ENCODE measurements at regions not wholly inside any gene's neighbourhood (a gene's known extent, or its start where the extent isn't known, plus 50 kb on each side); places are given as distances from the start of the nearest gene placed in this dataset.
"Not testable (repeated sequence)": the region's sequence is repeated elsewhere in the genome, so short reads cannot be mapped to it uniquely, and the experiment has no call there.

DNA sequence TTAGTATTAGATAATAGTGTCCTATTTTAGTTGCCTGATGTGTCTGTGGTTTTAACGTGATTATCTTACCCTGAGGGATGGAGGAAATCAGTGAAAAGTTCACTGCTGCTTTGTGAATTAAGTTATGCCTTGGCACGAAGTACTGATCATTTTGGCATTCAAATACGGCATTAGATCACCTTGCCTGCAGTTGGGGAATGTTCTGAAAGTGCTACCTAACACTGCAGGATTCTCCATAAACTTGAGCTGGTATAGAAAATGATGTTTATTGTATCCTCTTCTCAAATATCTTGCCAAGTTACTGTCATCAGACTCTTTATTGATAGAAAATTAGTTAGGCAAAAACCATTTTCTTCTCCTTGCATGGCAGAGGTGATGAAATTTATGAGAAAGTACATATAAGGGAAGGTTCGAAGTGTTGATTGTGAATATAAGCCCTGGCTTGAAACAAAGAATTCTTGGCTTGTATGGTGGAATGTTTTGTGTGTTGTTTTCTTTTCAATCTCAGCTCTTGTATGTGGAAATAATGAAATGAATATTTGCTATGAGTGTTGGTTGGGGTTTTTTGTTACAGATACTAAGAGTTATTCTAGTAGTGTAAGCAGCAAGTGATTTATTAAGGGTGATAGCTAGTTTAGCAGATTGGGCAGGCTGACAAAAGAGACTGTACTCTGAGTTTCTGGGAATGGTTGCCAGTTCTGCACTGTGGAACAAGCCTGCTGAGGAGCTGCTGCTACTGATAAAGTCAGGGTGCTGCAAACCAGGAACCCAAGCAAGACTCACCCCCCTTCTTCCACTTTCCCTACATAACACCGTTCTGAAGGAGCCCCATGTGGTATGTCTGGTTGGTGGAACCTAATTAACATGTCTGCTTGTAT lies 448.3 kb downstream of the PCNX1 start:
- Histone ChIP-seq H3K79me2 (ENCODE audit: insufficient read depth, low read length) (peaks cover 80% of the 10 kb centered on the region), H2AFZ (ENCODE audit: low read depth, low read length) (no peak overlapping the region), H3K9ac (ENCODE audit: low read depth, low read length) (no peak overlapping the region), H3K4me3 (ENCODE audit: low read depth in 1 of 2, low read length in 2 of 2) (no peak overlapping the region), H3K27me3 (ENCODE audit: insufficient read depth, low read length, poor library complexity) (no peaks in the 10 kb centered on the region), H4K20me1 (ENCODE audit: insufficient read depth, low read length) (no peaks in the 10 kb centered on the region; the same call in 1 of the 2 replicates), H3K36me3 (ENCODE audit: insufficient read depth, low read length) (no peaks in the 10 kb centered on the region; the same call in 1 of the 2 replicates), H3K27ac (ENCODE audit: low read length) (no peak overlapping the region), H3K4me2 (ENCODE audit: insufficient read depth, low read length) (no peak overlapping the region), H3K4me1 (ENCODE audit: insufficient read depth, low read length) (no peaks in the 10 kb centered on the region), H3K9me3 (ENCODE audit: insufficient read depth, low read length, severe bottlenecking) (no peaks in the 10 kb centered on the region)
- TF ChIP-seq, protein P1, sequence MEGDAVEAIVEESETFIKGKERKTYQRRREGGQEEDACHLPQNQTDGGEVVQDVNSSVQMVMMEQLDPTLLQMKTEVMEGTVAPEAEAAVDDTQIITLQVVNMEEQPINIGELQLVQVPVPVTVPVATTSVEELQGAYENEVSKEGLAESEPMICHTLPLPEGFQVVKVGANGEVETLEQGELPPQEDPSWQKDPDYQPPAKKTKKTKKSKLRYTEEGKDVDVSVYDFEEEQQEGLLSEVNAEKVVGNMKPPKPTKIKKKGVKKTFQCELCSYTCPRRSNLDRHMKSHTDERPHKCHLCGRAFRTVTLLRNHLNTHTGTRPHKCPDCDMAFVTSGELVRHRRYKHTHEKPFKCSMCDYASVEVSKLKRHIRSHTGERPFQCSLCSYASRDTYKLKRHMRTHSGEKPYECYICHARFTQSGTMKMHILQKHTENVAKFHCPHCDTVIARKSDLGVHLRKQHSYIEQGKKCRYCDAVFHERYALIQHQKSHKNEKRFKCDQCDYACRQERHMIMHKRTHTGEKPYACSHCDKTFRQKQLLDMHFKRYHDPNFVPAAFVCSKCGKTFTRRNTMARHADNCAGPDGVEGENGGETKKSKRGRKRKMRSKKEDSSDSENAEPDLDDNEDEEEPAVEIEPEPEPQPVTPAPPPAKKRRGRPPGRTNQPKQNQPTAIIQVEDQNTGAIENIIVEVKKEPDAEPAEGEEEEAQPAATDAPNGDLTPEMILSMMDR (IDR thresholded peaks at IDR 0.05; ENCODE audit: borderline replicate concordance, extremely low read depth, low read length, poor library complexity, severe bottlenecking) = no peak
- no peak for TF ChIP-seq EZH2 (IDR thresholded peaks at IDR 0.05; ENCODE audit: borderline replicate concordance, low read depth, low read length, severe bottlenecking)
- no peak for DNase-seq
- no peak for ATAC-seq (ENCODE audit: insufficient read depth, low read depth)

DNA sequence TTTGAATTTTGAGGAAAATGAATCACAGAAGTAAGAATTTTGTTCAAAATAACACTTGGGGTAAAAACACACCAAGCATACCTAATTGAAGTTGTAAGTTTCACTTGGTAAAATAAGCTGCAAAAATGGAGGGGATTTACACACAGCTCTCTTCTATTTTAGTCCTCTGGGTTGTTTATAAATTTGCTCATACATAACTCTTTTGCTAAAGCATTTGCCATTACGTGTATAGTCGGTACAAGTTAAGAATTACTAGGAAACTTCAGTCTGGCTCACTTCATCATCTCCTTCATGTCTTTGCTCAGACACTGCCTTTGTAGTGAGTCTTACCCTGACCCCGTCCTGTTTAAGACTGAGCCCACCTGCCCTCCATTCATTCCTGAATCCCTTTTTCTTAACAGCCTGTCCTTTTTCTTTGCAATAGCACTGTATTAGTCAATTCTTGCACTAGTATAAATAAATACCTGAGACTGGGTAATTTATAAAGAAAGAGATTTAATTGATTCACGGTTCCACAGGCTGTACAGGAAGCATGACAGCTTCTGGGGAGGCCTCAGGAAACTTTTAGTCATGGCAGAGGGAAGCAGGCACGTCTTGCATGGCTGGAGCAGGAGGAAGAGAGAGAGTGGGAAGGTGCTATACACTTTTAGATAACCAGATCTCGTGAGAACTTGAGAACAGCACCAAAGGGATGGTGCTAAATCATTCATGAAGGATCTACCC lies 451.1 kb downstream of the PCNX1 start:
- no peak overlapping the region for H3K4me3 ChIP-seq (ENCODE audit: low read depth in 1 of 2, low read length in 2 of 2)
- H3K36me3 ChIP-seq (ENCODE audit: insufficient read depth, low read length) = no peaks in the 10 kb centered on the region
- DNase-seq (no peak), ATAC-seq (ENCODE audit: insufficient read depth, low read depth) (no peak)
- H4K20me1 ChIP-seq (ENCODE audit: insufficient read depth, low read length) = no peaks in the 10 kb centered on the region; the same call in 1 of the 2 replicates
- no peak overlapping the region for H3K27ac ChIP-seq (ENCODE audit: low read length)
- H3K4me1 ChIP-seq (ENCODE audit: insufficient read depth, low read length) = no peaks in the 10 kb centered on the region
- H2AFZ ChIP-seq (ENCODE audit: low read depth, low read length) = no peak overlapping the region
- H3K9ac ChIP-seq (ENCODE audit: low read depth, low read length) = no peak overlapping the region
- H3K79me2 ChIP-seq (ENCODE audit: insufficient read depth, low read length) = peaks cover 86% of the 10 kb centered on the region
- no peaks in the 10 kb centered on the region for H3K27me3 ChIP-seq (ENCODE audit: insufficient read depth, low read length, poor library complexity)
- H3K4me2 ChIP-seq (ENCODE audit: insufficient read depth, low read length) = no peak overlapping the region
- no peaks in the 10 kb centered on the region for H3K9me3 ChIP-seq (ENCODE audit: insufficient read depth, low read length, severe bottlenecking)
- TF ChIP-seq, protein P1 (IDR thresholded peaks at IDR 0.05; ENCODE audit: borderline replicate concordance, extremely low read depth, low read length, poor library complexity, severe bottlenecking) = no peak
- TF ChIP-seq EZH2 (IDR thresholded peaks at IDR 0.05; ENCODE audit: borderline replicate concordance, low read depth, low read length, severe bottlenecking) = no peak

DNA sequence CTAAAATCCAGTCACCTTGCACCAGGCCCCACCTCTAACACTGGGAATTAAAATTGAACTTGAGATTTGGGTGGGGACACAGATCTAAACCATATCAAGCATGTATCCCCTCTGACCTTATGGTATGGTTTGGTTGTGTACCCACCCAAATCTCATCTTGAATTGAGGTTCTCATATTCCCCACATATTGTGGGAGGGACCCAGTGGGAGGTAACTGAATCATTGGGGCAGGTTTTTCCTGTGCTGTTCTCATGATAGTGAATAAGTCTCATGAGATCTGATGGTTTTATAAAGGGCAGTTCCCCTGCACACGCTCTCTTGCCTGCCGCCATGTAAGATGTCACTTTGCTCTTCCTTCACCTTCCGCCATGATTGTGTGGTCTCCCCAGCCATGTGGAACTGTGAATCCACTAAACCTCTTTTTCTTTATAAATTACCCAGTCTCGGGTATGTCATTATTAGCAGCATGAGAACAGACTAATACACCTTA lies 451.7 kb downstream of the PCNX1 start:
- not testable (repeated sequence) for H2AFZ ChIP-seq (ENCODE audit: low read depth, low read length); ATAC-seq (ENCODE audit: insufficient read depth, low read depth); H3K4me1 ChIP-seq (ENCODE audit: insufficient read depth, low read length); DNase-seq; H3K36me3 ChIP-seq (ENCODE audit: insufficient read depth, low read length); H4K20me1 ChIP-seq (ENCODE audit: insufficient read depth, low read length); H3K27ac ChIP-seq (ENCODE audit: low read length); H3K9me3 ChIP-seq (ENCODE audit: insufficient read depth, low read length, severe bottlenecking); H3K27me3 ChIP-seq (ENCODE audit: insufficient read depth, low read length, poor library complexity); H3K4me2 ChIP-seq (ENCODE audit: insufficient read depth, low read length); H3K9ac ChIP-seq (ENCODE audit: low read depth, low read length); H3K4me3 ChIP-seq (ENCODE audit: low read depth in 1 of 2, low read length in 2 of 2)
- H3K79me2 ChIP-seq (ENCODE audit: insufficient read depth, low read length) = peaks cover 88% of the 10 kb centered on the region

DNA sequence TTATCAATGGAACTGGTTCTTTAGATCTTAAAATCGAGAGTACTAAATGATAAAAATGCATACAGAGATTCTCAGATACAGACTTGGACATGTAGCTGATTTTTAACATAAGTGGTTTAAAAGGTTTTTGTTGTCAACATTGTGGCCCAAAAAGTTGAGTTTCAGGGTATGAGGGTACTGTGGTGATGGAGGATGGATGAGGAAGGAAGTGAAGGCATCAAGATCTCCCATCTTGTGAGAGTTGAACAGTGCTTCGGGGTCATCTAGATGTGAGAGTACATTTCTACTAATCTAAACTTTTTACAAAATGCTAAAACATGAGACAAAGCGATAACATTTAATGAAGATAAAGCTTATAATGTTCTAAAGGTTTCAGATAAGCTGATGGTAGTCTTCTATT lies 452.6 kb downstream of the PCNX1 start:
- no peaks in the 10 kb centered on the region for H3K4me1 ChIP-seq (ENCODE audit: insufficient read depth, low read length)
- peaks cover 90% of the 10 kb centered on the region for H3K79me2 ChIP-seq (ENCODE audit: insufficient read depth, low read length)

More for the DNA sequence above, 452.6 kb downstream of the PCNX1 start:
- H2AFZ ChIP-seq (ENCODE audit: low read depth, low read length) = no peak overlapping the region
- no peak overlapping the region for H3K27ac ChIP-seq (ENCODE audit: low read length)
- TF ChIP-seq, protein P1 (IDR thresholded peaks at IDR 0.05; ENCODE audit: borderline replicate concordance, extremely low read depth, low read length, poor library complexity, severe bottlenecking) = no peak
- no peak for TF ChIP-seq EZH2 (IDR thresholded peaks at IDR 0.05; ENCODE audit: borderline replicate concordance, low read depth, low read length, severe bottlenecking)
- no peak overlapping the region for H3K4me2 ChIP-seq (ENCODE audit: insufficient read depth, low read length)
- H3K4me3 ChIP-seq (ENCODE audit: low read depth in 1 of 2, low read length in 2 of 2) = no peak overlapping the region
- no peaks in the 10 kb centered on the region for H3K27me3 ChIP-seq (ENCODE audit: insufficient read depth, low read length, poor library complexity)
- no peaks in the 10 kb centered on the region; the same call in 1 of the 2 replicates for H4K20me1 ChIP-seq (ENCODE audit: insufficient read depth, low read length)
- H3K9ac ChIP-seq (ENCODE audit: low read depth, low read length) = no peak overlapping the region
- H3K9me3 ChIP-seq (ENCODE audit: insufficient read depth, low read length, severe bottlenecking) = no peaks in the 10 kb centered on the region
- DNase-seq = no peak
- no peaks in the 10 kb centered on the region for H3K36me3 ChIP-seq (ENCODE audit: insufficient read depth, low read length)
- ATAC-seq (ENCODE audit: insufficient read depth, low read depth) = no peak

Measured in DND-41 (cell line).